HG02623 (cell line): ENCODE measurements at regions not wholly inside any gene's neighbourhood (a gene's known extent, or its start where the extent isn't known, plus 50 kb on each side); places are given as distances from the start of the nearest gene placed in this dataset.
"Not testable (repeated sequence)": the region's sequence is repeated elsewhere in the genome, so short reads cannot be mapped to it uniquely, and the experiment has no call there.

Experiments
- ATAC-seq: cut with Tn5 transposase; IDR thresholded peaks from one replicate; pipeline ENCODE4 v1.9.1; 2021; ENCODE audit warnings: moderate library complexity; ENCODE audit not compliant: unreplicated experiment

DNA sequence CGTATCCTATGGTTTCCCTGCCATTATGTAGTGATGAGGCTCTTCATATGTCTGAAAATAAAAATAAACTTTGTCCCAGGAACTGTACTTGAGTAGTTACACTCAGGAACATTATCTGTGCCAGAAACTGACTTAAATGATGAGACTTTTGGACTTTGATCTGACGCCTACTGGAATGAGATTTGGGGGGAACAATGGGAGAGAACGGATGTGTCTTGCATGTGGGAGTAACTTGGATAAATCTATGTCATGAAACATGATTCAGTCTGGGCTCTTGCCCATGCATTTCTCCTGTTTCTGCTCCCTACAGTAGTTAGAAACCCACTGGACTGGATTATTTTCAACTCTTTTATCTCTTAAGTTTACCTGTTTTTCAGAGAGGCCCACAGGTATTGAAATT, 2351.4 kb downstream of the PCDH7 start:
- no peak for ATAC-seq

DNA sequence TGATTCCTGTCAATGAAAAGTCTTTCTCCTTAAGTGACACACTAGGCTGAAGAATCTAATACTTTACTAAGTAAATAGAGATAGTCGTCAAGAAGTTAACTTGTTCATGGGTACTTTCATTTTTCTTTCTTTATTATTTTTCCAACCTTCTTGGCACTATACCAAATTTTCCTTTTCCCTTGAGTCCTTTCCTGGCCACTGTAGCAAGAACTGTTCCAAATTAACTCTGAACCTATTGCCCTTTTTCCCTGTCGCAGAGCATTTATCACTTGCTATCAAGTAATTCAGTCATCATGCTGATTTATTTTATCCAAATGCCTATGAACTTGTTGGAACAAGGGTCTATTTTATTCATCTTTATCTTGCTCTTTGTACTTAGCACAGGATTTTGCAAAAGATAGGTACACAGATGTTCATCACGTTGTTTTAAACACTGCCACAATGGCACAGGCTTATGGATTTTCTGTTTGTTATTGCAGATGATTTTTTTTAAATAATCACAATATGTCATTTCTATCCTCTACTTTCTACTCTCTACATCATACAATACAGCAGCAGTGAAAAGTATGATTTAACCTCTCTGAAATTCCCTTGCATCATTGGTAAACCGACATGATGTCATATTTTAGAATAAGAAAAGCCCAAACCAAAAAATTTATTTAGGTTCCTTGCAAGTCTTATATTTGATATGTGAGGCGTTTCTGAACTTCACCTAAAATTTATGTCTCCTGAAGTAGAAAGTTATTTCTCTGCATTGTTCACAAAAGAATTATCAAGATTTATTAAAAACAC, 2352.3 kb downstream of the PCDH7 start:
- ATAC-seq: no peak

DNA sequence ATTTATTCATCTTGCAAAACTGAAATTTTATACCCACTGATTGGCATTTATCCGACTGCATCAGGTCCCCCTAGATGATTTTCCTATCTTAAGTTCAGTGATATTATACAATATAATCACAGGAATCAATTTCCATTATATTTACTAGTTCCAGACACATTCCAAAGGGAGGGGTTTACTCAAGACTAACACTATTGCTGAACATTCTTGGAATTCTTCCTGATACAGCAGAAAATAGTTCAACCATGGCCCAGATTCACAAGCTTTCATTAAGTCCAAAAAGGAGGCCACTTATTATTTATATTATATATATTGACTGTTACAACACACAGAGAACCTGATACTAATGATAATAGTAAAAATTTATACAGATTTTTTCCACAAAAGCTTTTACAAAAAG, 2353.6 kb downstream of the PCDH7 start:
- ATAC-seq: no peak

DNA sequence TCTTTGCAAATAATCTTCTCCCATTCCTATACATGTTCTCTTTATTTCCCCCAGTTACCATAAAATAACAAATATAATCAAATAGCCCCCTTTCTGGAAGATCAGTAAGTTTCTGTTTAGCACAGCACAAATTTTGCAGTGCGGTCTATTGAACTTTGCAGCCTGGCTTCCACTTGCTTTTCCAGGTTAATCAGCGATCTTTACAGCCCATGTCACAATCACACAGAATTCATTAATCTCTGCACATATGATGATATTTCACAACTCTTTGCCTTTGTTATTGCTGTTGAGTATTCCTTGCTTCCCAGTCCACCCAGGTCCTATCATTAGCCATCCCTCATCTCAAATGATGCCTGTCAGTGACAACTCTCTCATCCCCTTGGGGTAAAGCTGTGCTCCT, 2358.0 kb downstream of the PCDH7 start:
- ATAC-seq: no peak

DNA sequence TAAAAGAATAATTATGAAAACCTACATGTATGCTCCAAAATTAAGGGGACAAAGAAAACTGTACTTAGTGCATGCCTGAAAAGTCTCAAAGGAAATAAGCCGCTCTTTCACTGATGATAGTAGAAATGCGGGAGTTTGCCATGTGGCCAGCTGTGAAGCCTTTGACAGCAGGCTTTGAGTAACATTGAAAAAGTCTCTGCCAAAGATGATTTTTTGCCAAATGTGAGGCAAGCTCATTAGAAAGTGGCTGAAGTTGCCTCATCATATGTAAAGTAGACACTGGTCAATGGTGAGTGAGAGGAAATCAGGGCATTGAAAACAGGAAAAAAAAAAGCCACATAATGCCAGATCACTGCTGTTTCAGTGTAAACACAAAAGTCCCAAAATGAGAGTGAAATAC, 2360.1 kb downstream of the PCDH7 start:
- no peak for ATAC-seq

DNA sequence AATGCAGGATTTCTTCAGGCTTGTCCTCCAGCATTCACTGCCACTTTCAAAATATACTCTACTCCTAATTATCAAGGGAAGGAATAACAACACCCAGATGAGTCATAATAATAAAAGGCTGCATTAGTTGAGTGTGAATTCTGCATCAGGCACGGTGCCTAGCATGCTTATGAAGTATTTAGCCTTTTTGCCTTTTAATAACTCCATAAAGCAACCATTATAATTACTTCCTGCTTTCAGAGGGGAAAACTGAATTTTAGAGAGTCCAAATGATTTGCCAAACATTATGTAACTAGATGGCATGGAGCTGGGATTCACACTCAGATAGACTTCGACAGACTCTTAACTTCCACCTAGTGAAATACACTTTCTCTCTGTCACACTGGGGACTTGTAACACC, 2365.5 kb downstream of the PCDH7 start:
- ATAC-seq: no peak

DNA sequence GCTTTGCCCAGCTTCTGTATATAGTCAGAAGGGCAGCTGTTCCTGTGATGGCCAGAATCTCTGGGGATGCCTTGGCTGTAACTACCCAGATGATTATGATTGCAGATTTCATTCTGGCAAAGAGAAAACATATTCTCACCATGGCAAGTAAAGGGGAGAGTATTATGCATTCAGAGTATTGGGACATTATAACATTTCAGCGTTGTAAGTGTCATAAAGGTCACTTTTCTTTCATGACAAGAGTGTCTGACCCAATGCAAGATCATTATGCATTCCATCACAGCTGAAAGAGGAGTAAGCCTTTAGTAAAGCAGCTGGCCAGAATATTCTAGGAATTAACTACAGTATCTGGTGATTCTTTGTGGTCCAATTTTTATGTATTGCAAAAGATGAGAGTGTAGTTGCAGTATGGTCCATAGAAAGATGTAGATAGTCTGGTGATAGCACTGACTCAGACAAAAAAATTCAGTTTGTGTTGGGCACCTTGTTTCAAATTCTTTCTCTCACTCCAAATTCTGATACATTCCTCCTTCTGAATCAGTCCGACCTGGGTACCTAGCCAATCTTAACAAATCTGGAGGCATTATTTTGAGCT, 2366.3 kb downstream of the PCDH7 start:
- no peak for ATAC-seq

DNA sequence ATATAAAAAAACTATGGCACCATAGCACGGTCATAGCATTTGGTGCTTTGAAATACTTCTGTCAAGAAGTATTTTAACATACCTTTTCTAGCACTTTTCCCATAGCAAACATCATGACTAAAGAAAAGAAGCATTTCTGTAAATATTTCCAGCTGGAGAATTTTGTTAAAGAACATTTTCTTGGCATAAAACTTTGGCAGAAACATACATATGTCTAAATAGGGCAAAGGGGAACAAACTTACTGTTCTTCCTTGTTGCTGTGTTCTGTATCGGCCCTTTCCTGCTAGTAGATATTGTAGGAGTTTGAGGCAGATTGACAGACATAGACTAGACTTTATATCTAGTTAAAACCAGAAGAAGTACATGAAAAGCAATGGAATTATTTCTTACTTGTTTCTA, 2368.5 kb downstream of the PCDH7 start:
- ATAC-seq: no peak

DNA sequence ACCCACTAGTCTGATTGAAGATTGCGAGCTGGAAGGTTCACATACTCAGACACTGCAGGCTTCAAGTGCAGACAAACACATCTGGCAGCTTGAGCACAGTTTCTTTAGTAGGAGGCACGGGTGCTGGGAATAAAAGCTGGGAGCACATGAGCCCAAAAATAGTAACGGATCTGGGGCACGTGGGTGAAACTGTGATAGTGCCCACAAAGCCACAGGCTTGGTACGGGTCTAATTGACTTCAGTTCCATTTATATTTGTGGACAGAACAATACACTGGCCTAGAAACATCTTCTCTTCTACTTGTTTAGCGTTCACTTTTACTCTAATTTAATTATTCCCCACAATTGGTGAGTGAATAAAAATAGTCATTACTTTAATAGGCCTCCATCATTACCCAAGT, 2370.7 kb downstream of the PCDH7 start:
- no peak for ATAC-seq

DNA sequence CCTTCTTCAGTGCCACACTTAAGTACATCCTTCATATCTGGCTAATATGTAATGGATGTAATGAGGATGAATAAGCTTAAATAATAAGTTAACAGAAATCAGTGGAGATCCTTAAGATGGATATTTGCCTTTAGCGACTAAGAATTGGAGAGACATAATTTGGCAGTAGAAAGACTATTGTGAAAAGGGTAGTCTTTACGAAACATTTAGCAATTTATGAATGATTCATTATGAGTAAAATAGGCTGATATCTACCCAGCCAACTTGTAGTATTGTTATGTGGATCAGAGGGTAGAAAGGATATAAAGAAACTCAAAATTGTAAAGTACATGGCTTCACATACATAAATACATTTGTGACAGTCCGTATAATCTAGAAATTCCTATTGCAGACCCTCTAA, 2371.8 kb downstream of the PCDH7 start:
- no peak for ATAC-seq

DNA sequence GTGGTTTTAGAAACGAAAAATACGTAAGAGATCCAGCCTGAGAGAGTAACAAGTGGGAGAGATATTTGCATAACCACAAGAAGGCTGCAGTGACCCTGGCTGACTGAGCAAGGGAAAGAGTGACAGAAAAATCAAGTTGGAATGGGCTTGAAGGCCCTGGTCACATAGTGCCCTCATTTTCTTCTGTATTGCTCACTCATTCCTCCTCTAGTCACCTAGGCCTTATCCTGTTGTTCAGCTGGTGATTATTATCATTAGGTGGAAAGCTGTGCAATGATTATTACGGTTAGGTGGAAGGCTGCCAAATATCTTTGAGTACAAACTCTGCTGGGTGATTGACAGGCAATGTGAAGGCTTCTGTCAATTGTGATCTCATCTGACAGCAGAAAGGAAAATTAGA, 2384.1 kb downstream of the PCDH7 start:
- peak; percentile 83 for ATAC-seq

DNA sequence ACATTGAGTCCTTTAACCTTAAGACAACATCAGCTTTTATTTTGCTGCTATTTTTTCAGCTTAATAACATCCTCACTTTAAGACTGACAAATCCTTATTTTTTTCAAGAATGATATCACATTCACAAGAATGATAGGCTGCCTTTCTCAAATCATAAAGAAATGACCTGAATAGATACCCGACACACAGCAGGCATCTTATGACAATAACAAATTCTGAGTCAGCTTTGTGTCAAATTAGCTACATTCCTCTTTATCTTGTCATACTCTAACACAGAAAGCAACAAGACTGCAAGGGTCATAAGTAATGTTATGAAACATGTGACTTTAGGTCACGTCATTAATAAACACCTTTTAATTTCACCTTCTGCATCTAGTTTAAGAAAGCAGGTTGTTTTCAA, 2387.6 kb downstream of the PCDH7 start:
- ATAC-seq: no peak

DNA sequence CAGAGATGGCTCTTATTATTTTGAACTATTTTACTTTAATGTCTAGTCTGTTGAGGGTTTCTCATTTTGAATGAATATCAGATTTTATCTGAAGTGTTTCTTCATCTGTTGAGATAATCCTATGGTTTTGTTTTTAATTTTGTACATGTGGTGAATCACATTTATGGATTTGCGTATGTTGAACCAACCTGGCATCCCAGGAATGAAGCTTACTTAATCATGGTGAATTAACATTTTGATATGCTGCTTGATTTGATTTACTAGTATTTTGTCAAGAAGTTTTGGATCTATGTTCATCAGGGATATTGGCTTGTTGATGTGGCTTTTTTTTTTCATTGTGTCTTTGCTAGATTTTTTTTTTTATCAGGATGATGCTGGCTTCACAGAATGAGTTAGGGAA, 2390.9 kb downstream of the PCDH7 start:
- no peak for ATAC-seq

DNA sequence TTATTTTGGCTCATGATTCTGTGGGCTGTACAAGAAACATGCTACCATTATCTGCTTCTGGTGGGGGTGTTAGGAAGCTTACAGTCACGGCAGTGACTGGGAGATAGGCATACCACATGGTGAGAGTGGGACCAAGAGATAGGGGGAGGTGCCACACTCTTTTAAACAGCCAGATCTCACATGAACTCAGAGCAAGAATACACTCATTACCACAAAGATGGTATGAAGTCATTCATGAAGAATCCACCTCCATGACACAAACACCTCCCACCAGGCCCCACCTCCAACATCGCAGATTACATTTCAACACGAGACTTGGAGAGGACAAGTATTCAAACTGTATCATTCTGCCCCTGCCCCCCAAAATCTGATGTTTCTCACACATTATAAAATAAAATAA, 2396.7 kb downstream of the PCDH7 start:
- ATAC-seq: no peak

DNA sequence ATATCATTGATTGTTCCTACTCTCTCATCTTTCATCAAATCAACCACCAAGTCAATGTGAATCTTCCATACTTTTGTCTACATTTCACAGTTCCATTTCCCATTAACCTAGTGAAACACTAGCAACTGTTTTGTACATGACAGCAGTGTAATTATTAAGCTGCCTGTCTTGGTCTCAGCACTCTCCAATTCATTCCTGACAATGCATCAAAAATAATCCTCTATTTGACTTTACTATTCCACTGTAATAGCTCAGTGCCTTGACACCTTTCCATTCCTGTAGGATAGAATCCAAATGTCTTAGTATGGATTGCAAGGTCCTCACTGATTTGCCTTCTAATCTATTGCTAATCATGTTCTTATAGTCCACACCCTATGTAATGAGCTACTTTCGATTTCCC, 2405.8 kb downstream of the PCDH7 start:
- ATAC-seq: no peak

DNA sequence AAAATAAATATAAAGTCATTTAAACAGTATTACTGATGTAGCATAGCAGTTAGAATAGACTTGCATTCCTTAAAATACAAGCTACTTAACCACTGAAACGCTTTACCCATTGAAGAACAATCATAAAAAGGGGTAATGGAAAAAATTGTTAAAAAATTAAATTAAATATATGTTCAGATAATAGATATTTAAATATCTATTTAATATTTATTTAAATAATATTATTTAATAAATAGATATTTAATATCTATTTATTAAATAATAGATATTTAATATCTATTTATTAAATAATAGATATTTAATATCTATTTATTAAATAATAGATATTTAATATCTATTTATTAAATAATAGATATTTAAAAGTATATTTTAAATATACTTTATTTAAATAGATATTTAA, 2410.5 kb downstream of the PCDH7 start:
- not testable (repeated sequence) for ATAC-seq

DNA sequence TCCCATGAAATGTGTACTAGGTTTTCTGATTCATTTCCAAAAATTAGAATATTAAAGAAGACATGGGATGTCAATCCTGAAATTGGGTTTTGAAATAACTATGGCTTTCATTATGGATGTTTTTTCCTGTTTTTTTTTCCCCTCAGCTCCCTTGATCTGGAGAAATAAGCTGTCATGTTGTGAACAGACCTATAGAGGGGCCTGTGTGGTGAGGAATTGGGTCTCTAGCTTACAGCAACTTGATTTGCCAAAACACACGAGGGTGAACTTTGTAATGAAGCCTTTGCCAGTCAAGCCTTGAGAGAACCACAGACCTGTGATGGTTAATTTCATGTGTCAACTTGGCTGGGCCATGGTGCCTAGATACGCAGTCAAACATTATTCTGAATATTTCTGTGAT, 2413.6 kb downstream of the PCDH7 start:
- ATAC-seq: no peak

DNA sequence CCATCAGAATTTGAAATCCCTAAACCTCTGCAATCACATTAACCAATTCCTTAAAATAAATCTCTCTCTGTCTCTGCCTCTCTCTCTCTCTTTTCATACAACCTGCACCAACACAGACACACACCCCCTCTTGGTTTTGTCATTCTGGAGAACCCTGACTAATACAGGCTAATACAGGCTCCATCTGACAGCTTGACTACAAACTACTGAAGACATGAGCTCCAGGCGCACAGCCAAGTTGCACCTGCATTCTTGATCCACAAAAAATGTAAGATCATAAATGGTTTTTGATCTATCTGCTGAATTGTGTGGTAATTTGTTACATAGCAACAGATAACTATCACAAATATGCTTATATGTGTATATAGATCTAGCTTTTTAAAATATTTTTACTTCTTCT, 2414.2 kb downstream of the PCDH7 start:
- ATAC-seq: no peak

DNA sequence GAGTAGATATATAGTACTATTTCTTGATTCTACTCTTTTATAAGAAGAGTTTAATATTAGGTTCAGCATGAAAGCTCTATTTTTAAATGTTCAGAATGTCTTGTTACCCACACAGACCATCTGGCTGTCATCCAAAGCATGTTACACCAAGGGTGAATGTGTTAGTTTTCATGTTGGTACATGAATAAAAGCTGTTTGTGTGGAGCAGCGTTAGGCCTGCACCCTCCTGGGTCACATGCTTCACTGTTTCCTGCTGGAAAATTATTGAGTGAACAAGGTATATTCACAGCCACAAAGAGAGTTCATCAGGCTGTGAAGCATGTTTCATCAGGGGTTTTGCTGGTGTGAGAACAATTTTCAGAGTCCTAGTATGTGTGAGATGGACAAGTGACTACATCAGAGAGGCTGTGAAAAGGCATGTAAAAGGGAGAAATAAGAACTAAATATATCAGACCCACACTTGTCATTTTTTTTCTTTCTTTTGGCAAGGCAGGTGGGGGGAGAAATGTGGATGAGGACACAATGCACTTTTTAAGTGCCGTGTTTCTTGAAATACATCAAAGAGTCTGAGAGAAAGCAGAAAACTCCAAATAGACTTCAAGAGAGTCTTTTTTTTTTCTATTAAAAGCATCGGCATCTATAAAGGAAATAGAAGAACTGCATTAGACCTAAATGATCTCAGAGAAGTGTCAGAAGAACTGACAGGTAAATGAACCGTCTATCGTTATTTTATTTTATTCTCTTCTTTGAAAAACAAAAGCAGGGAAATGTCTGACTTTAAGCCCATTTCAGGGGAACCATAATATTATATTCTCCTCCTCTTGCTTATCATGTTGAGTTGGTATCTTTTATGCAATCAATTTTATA, 2429.7 kb downstream of the PCDH7 start:
- no peak for ATAC-seq

DNA sequence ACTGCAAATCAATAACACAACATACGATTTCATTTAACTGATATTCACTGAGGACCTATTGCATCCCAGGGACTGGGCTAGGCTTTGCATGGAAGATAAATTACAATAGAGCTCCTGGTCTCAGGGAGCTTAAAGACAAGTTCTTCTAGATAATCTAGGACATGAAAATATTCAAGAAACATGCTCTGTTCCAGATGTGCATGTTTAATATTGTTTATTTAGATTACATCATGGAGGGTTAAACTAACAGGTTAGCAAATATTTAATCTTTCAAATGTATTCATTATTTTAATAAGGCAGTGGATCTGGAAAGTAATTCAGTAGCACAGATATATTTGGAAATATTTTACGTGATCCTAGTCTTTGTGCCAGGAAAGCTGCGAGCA, 2430.3 kb downstream of the PCDH7 start:
- ATAC-seq: no peak

DNA sequence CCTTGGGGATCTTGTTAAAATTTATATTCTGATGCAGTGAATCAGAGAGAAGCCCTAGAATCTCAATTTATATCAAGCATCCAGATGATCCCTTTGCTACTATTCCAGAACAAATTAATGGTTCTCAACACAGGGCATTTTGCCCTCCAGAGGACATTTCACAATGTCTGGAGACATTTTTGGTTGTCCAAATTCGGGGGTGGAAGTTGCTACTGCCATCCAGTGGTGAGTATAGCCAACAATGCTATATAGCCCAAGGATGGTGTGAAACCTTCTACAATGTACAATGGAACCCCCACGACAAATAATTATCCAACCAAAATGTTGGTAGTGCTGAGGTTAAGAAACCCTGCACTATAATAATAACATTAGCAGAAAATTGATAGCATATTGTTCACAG, 2440.0 kb downstream of the PCDH7 start:
- no peak for ATAC-seq

DNA sequence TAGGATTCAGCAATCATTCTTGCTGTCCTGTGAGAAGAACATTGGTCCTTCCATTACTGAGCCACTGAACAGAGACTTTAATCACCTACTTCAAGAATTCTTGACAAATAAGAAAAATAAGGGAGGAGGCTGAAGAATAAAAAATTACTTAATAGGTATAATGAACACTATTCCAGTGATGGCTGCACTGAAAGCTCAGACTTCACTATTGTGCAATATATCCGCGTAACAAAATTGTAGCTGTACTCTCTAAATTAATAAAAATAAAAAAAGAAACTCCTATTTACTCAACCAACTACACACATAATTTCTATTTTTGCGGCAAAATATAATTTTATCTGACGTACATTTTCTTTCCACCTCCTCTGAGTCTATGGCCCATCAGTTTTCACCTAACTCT, 2441.0 kb downstream of the PCDH7 start:
- no peak for ATAC-seq
